GM12878 (cell line): ENCODE measurements at regions not wholly inside any gene's neighbourhood (a gene's known extent, or its start where the extent isn't known, plus 50 kb on each side); places are given as distances from the start of the nearest gene placed in this dataset.

Source experiments
- ATAC-seq: fragments of 200-7000 bp; cut with Tn5 transposase; 3 replicates; pipeline ENCODE4 v1.9.1; 2020; ENCODE audit warnings: mild to moderate bottlenecking, moderate library complexity
- BruUV-seq: library from RNA; stranded (reverse); fragments of 400-500 nt; replicated peaks from 2 replicates; lab custom pipeline; 2021; lab: Mats Ljungman, UMichigan
- CTCF ChIA-PET: fragments of 300-600 bp; sonication (Branson Sonifier 250); formaldehyde crosslinking; extraction: SDS; loops from one replicate; lab custom pipeline; 2021; ENCODE audit warnings: inconsistent platforms; lab: Yijun Ruan, JAX
- POLR2A ChIA-PET: fragments of 350-600 bp; formaldehyde crosslinking; extraction: SDS; loops from one replicate; lab custom pipeline; 2021; ENCODE audit warnings: inconsistent platforms; lab: Charles Lee
- RAD21 ChIA-PET: fragments of 300-600 bp; sonication (Branson Sonifier 250); formaldehyde crosslinking; loops from one replicate; lab custom pipeline; 2023; ENCODE audit warnings: antibody characterized with exemption; ENCODE audit not compliant: unreplicated experiment; lab: Charles Lee
- SMC1A ChIA-PET: fragments of 300-600 bp; sonication (Branson Sonifier 250); formaldehyde crosslinking; loops from one replicate; lab custom pipeline; 2023; ENCODE audit not compliant: unreplicated experiment, uncharacterized antibody; lab: Charles Lee
- DNase-seq: peaks from one replicate; pipeline ENCODE4 v3.0.0-alpha.2; 2011; ENCODE audit warnings: low read depth, low spot score
- FAIRE-seq: peaks from 3 replicates; lab custom pipeline; 2011; peaks lifted over from hg19 to GRCh38; lab: Jason Lieb, UNC
- H2AFZ ChIP-seq: 2 replicates; pipeline ENCODE4 v1.6.0; 2011; ENCODE audit warnings: low read depth, low read length, control low read depth; ENCODE audit not compliant: control insufficient read depth
- H3K27ac ChIP-seq: 2 replicates; pipeline ENCODE4 v1.5.1; 2011; ENCODE audit warnings: control low read depth; ENCODE audit not compliant: control insufficient read depth, insufficient read depth
- H3K27me3 ChIP-seq, 2 experiments: replicated peaks in 1 of 2; 2 replicates each; pipeline versions ENCODE4 v1.6.0 to v1.6.1; 2011; ENCODE audit warnings: low read length in 1 of 2; ENCODE audit not compliant: control insufficient read depth in 2 of 2, insufficient read depth in 2 of 2
- H3K36me3 ChIP-seq, 2 experiments: 2 replicates each; pipeline ENCODE4 v1.5.1; 2011; ENCODE audit warnings: low read length in 1 of 2; ENCODE audit not compliant: control insufficient read depth in 2 of 2, insufficient read depth in 2 of 2
- H3K4me1 ChIP-seq: 2 replicates; pipeline ENCODE4 v1.6.1; 2011; ENCODE audit warnings: mild to moderate bottlenecking, low read length, moderate library complexity, mixed read lengths; ENCODE audit not compliant: control insufficient read depth, insufficient read depth
- H3K4me2 ChIP-seq: 2 replicates; pipeline ENCODE4 v1.6.0; 2011; ENCODE audit warnings: control low read depth; ENCODE audit not compliant: control insufficient read depth, insufficient read depth
- H3K4me3 ChIP-seq: fragments of 200-600 bp; sonication (generic); 2 replicates; pipeline ENCODE4 v1.5.1; 2016
- H3K79me2 ChIP-seq: 2 replicates; pipeline ENCODE4 v1.6.0; 2011; ENCODE audit warnings: low read length; ENCODE audit not compliant: control insufficient read depth, insufficient read depth
- H3K9ac ChIP-seq: 2 replicates; pipeline ENCODE4 v1.8.0; 2011; ENCODE audit warnings: low read length, control low read depth, mixed read lengths; ENCODE audit not compliant: control insufficient read depth, insufficient read depth
- H3K9me3 ChIP-seq: replicated peaks from 3 replicates; pipeline ENCODE4 v1.5.1; 2011; ENCODE audit warnings: mild to moderate bottlenecking, low read length; ENCODE audit not compliant: control insufficient read depth, insufficient read depth
- H4K20me1 ChIP-seq: 2 replicates; pipeline ENCODE4 v1.6.0; 2011; ENCODE audit not compliant: control insufficient read depth, insufficient read depth
- BHLHE40 ChIP-seq, 2 experiments: fragments of 450-650 bp in 1 of 2; IDR thresholded peaks; 2 replicates each; pipeline ENCODE4 v1.6.1; 2011 to 2017; ENCODE audit warnings: low read depth in 2 of 2, borderline replicate concordance in 1 of 2, improper control_type of control experiment in 1 of 2, low read length in 1 of 2, mild to moderate bottlenecking in 1 of 2
- BRCA1 ChIP-seq: IDR thresholded peaks from 2 replicates; pipeline ENCODE4 v1.6.1; 2011; ENCODE audit warnings: low read depth, low read length, improper control_type of control experiment
- CBX3 ChIP-seq: fragments of 200-600 bp; sonication (generic); IDR thresholded peaks from 2 replicates; pipeline ENCODE4 v1.6.1; 2016; ENCODE audit warnings: low read depth, borderline replicate concordance
- CEBPB ChIP-seq, 2 experiments: fragments of 150-350 bp in 1 of 2; IDR thresholded peaks; 2 replicates each; pipeline ENCODE4 v1.6.1; 2012 to 2014; ENCODE audit warnings: low read depth in 2 of 2, low read length in 2 of 2, borderline replicate concordance in 1 of 2, inconsistent platforms in 1 of 2
- DPF2 ChIP-seq: fragments of 450-650 bp; IDR thresholded peaks from 2 replicates; pipeline ENCODE4 v1.6.1; 2017; ENCODE audit warnings: mild to moderate bottlenecking
- HDGF ChIP-seq: fragments of 450-650 bp; IDR thresholded peaks from 2 replicates; pipeline ENCODE4 v1.6.1; 2016; ENCODE audit warnings: antibody characterized with exemption
- IKZF2 ChIP-seq, 2 experiments: fragments of 450-650 bp; IDR thresholded peaks; 2 replicates each; pipeline ENCODE4 v1.6.1; 2017; ENCODE audit warnings: mild to moderate bottlenecking in 2 of 2, moderate library complexity in 2 of 2
- KDM1A ChIP-seq: fragments of 200-600 bp; sonication (generic); IDR thresholded peaks from 2 replicates; pipeline ENCODE4 v1.6.1; 2016; ENCODE audit warnings: borderline replicate concordance
- NFIC ChIP-seq: IDR thresholded peaks from 2 replicates; pipeline ENCODE4 v1.6.1; 2012; ENCODE audit warnings: low read depth, mild to moderate bottlenecking, inconsistent platforms, low read length, moderate library complexity
- SPI1 ChIP-seq: IDR thresholded peaks from 2 replicates; pipeline ENCODE4 v1.6.1; 2011; ENCODE audit warnings: low read depth, mild to moderate bottlenecking, low read length, moderate library complexity, borderline replicate concordance; ENCODE audit not compliant: insufficient read depth
- STAT3 ChIP-seq: IDR thresholded peaks from 2 replicates; pipeline ENCODE4 v1.6.1; 2011; ENCODE audit warnings: low read depth, low read length, improper control_type of control experiment
- TAF1 ChIP-seq: IDR thresholded peaks from 2 replicates; pipeline ENCODE4 v1.6.1; 2011; ENCODE audit warnings: mild to moderate bottlenecking, low read depth, low read length, borderline replicate concordance
- TCF7 ChIP-seq: IDR thresholded peaks from 2 replicates; pipeline ENCODE4 v1.6.1; 2014; ENCODE audit warnings: antibody characterized with exemption, borderline replicate concordance
- WGBS: methylation state at CpG from one replicate; pipeline ENCODE4 v1.1.6; 2016; ENCODE audit warnings: low lambda C conversion rate; ENCODE audit not compliant: insufficient replicate concordance, insufficient coverage; ENCODE audit errors: missing lambda C conversion rate; 5-methylcytosine and 5-hydroxymethylcytosine counted together
- in situ Hi-C: fragments of 300-500 bp; cut with MboI; formaldehyde crosslinking; loops from 9 replicates; pipeline ENCODE4 v1.14.3; 2018; ENCODE audit warnings: mixed read lengths
- intact Hi-C: fragments of 100-400 bp; cut with micrococcal nuclease; formaldehyde crosslinking; loops from one replicate; pipeline ENCODE4 v1.14.2; 2022; ENCODE audit not compliant: unreplicated experiment
- TF ChIP-seq, protein P1 (sequence below): IDR thresholded peaks from 2 replicates; pipeline ENCODE4 v1.6.1; 2012; ENCODE audit warnings: low read length, inconsistent platforms

DNA sequence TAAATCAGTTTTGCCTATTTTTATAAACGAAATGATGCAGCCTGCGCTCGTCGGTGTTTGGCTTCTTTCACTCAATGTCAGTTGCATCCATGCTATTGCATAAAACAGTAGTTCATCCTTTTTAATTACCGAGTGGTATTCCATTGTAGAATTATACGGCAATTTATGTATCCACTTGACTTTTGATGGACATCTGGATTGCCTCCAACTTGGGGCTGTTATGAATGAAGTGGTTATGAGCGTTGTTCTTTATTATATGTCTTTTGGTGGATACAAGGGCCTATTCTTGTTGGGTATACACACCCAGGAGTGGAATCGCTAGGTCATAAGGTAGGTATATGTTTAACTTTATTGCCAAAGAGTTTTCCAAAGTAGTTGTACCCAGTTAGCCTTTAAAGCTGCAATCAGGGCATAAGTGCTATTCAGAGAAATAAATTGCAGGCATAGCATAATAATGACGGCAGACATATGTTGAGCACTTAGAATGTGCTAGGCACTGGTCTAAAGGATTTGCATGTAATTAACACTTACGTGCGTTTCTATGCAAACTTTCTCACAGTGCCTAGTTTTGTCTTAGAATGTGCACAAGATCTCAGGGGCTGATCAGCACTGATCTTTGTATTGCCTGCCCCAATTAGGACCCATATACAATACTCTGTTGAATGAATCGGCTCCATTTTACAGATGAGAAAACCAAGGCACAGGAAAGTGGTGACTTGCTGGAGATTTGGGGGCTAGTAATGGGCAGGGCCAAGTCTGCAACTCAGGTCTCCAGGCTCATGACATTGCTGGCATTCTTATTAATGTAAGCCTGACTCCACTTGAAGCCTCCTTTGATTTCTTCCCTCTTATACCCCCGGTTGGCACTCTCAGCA is 407.0 kb downstream of the BCOR start:
- BruUV-seq, result no TSS peak
- RAD21 ChIA-PET, result no interaction called here
- no peak for TF ChIP-seq CBX3
- TF ChIP-seq KDM1A, result no peak
- Histone ChIP-seq H3K79me2 (no peaks in the 10 kb centered on the region), H3K27ac (no peak overlapping the region), H2AFZ (no peak overlapping the region), H3K36me3 (no peaks in the 10 kb centered on the region), H3K4me3 (no peak overlapping the region), H3K9ac (no peak overlapping the region), H3K4me2 (no peak overlapping the region), H3K27me3 (peaks cover 0 to 2% of the 10 kb centered on the region in 2 experiments; a peak in 3 of 4 replicates), H4K20me1 (no peaks in the 10 kb centered on the region), H3K9me3 (no peaks in the 10 kb centered on the region), H3K4me1 (no peaks in the 10 kb centered on the region)
- FAIRE-seq (no peak), DNase-seq (no peak), ATAC-seq (no peak)
- in situ Hi-C loops, result no loop called here
- SMC1A ChIA-PET, result no interaction called here
- WGBS, result 63% methylated on average over 13 of the region's 13 CpGs
- POLR2A ChIA-PET, result no interaction called here
- CTCF ChIA-PET, result no interaction called here
- intact Hi-C loops, result no loop called here

DNA sequence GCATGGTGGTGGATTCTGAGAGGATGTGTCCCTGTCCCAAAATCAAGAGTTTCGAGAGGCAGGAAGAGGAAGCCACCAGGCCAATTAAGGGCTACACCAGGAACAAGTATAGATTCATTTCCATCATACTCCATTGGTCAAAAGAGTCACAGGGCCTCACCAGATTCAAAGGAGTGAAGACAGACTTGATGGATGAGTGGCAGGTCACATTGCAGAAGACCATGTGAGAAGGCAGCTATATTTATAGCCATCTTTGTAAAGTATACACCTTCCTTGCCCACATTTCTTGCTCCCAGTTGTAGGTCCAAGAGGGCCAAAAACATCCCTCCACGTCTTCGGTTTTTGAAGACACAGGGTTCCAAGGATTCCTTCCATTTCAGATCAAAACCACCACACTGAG is 406.0 kb downstream of the BCOR start:
- 2% methylated on average over 3 of the region's 3 CpGs for WGBS
- ChIA-PET SMC1A (no interaction called here), CTCF (no interaction called here), RAD21 (no interaction called here), POLR2A (no interaction called here)
- Histone ChIP-seq H3K4me3 (no peak overlapping the region), H3K27me3 (peaks cover 0 to 2% of the 10 kb centered on the region in 2 experiments; a peak in 3 of 4 replicates), H3K79me2 (no peaks in the 10 kb centered on the region), H3K36me3 (no peaks in the 10 kb centered on the region), H3K9ac (no peak overlapping the region), H4K20me1 (no peaks in the 10 kb centered on the region), H3K4me2 (no peak overlapping the region), H3K27ac (no peak overlapping the region), H3K4me1 (no peaks in the 10 kb centered on the region), H3K9me3 (peaks cover 2% of the 10 kb centered on the region; the same call in 2 of the 3 replicates), H2AFZ (no peak overlapping the region)
- intact Hi-C loops, result no loop called here
- no peak for FAIRE-seq
- no peak for ATAC-seq
- DNase-seq, result no peak
- in situ Hi-C loops, result no loop called here
- BruUV-seq, result no TSS peak
- TF ChIP-seq NFIC, result no peak
- TF ChIP-seq DPF2, result no peak
- TF ChIP-seq, protein P1, sequence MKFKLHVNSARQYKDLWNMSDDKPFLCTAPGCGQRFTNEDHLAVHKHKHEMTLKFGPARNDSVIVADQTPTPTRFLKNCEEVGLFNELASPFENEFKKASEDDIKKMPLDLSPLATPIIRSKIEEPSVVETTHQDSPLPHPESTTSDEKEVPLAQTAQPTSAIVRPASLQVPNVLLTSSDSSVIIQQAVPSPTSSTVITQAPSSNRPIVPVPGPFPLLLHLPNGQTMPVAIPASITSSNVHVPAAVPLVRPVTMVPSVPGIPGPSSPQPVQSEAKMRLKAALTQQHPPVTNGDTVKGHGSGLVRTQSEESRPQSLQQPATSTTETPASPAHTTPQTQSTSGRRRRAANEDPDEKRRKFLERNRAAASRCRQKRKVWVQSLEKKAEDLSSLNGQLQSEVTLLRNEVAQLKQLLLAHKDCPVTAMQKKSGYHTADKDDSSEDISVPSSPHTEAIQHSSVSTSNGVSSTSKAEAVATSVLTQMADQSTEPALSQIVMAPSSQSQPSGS, result no peak
- TF ChIP-seq HDGF, result no peak
- no peak for TF ChIP-seq BRCA1
- no peak for TF ChIP-seq STAT3
- no peak for TF ChIP-seq CEBPB (IDR thresholded peaks at IDR 0.05; ENCODE audit: borderline replicate concordance in 1 of 2, low read depth in 2 of 2, low read length in 2 of 2)
- TF ChIP-seq TAF1, result no peak
- TF ChIP-seq SPI1, result no peak
- no peak for TF ChIP-seq TCF7
- no peak for TF ChIP-seq IKZF2 (IDR thresholded peaks at IDR 0.05)
- no peak for TF ChIP-seq BHLHE40 (IDR thresholded peaks at IDR 0.05; ENCODE audit: borderline replicate concordance in 1 of 2, low read depth in 2 of 2, low read length in 1 of 2)
